NCI-H748 treated with DMSO at 0.1 percent for 48 hours (cell line): ENCODE measurements at regions not wholly inside any gene's neighbourhood (a gene's known extent, or its start where the extent isn't known, plus 50 kb on each side); places are given as distances from the start of the nearest gene placed in this dataset.
"Not testable (repeated sequence)": the region's sequence is repeated elsewhere in the genome, so short reads cannot be mapped to it uniquely, and the experiment has no call there.

Experiments used
- DNase-seq: peaks from one replicate; lab custom pipeline; 2025; lab: John Stamatoyannopoulos, UW

GRCh38 chr1:70819785-70820184 lies 227.8 kb downstream of the PTGER3 start:
- no peak for DNase-seq

- DNase-seq = no peak
Observed at GRCh38 chr1:70820396-70820795, 227.2 kb downstream of the PTGER3 start.

DNA sequence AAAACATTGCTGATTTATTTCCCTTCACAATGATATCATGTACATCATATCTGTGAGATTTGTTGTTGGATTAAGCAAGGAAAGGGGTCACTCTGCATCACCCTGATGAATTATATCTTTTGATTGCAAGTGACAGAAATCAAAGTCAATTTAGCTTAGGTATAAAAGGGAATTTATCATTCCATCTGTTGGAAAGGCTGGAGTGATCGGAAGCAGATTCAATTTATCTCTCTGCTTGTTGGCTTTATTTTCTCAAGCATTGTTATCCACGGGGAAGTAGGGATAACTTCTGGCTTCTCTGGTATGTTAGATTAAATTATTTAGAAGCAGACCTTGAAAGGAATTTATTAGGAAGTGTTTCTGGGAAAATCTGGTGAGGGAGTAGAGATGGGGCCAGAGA lies 226.6 kb downstream of the PTGER3 start:
- DNase-seq = no peak

- DNase-seq = no peak
Observed at GRCh38 chr1:70826428-70826827, 221.2 kb downstream of the PTGER3 start.

DNA sequence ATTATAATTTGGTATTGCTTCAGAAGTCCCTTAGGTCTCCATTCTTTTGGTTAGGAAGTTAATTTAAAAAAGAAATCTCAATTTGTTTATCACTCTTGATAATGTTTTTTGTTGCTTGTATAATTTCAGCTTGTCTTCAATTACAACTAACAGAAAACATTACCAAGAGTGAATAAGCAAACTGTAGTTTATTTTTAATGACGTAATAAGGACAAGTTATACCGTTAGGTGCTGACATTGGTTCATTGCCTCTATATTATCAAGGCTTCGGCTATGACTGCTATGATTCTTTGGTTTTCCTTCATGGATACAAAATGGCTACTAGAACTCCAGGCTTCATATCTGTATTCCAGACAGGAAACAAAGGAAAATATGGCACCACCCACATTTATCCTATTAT lies 220.6 kb downstream of the PTGER3 start:
- no peak for DNase-seq

GRCh38 chr1:70828177-70828576 lies 219.4 kb downstream of the PTGER3 start:
- no peak for DNase-seq

DNA sequence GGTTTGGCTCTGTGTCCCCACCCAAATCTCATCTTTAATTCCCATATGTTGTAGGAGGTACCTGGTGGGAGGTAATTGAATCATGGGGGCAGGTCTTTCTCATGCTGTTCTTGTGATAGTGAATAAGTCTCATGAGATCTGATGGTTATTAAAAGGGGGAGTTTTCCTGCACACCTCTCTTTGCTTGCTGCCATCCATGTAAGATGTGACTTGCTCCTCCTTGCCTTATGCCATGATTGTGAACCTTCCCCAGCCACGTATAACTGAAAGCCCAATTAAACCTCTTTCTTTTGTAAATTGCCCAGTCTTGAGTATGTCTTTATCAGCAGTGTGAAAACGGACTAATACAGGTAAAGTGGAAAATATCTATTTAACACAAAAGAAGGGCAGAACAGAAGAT lies 213.3 kb downstream of the PTGER3 start:
- DNase-seq = not testable (repeated sequence)

DNA sequence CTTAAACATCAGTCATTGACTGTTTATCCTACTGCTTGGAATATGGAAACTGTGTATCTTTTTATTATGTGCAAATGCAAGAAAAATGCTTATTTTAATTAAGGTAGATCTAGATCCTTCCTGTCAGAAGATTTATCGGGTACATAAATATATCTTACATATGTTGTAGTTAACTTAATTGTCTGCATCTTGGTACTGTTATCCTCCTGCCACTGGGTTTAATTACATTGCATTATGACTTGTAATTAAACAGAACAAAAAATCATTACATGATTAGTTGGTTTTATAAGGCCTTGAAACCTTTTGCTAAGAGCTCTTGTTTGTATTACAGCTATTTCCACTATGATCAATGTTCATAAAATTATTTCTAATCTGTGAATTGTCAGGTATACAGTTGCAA lies 211.2 kb downstream of the PTGER3 start:
- no peak for DNase-seq

DNA sequence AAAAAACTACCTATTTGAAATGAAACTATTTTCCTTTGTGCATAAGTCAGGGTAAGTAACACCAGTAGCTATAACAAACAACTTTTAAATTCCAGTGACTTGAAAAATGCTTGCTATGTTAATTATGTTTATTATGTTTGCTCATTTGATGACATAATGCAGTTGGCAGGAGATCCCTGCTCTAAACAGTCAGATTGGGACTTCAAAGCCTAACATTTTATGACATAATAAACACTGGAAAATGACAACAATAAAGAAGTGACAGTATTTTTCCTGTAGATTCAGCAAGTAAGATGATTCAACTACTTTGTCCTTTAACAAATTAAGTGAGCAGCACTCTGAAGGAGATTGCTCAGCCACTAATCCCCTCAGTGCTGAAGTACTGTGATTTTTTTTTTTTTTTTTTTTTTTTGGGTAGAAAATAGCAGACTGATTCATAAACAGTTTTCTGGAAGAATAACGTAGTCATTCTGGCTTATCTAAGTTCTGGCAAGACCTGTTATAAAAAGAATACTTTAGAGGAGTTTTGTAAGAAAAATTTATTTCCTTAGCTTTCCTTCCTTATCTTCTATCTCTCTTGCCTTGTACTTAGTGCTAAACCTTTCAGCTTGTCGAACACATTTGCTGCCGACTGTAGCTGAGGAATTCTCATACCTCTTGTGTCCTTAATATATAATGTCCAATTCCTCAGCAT lies 207.2 kb downstream of the PTGER3 start:
- DNase-seq = no peak

DNA sequence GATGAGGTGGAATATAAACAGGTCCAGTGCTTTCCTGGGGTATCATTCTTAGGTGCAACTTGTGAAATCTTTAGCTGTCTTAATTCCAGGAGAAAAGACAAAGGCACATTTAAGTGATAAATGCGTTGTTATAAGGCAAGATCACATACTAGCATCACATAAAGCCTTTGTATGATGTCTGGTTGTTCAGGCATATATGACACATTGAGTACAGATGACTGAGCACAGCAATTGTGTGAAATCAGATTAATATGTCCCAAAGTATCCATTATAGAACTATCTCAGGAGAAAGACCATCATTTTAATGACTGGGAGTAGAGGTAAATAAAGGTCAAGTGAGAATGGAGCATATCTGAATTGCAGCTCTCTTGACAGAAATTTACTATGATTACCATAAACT lies 205.1 kb downstream of the PTGER3 start:
- no peak for DNase-seq

- no peak for DNase-seq
Observed at GRCh38 chr1:70843452-70843851, 204.2 kb downstream of the PTGER3 start.

GRCh38 chr1:70847013-70847412 lies 200.6 kb downstream of the PTGER3 start:
- no peak for DNase-seq

DNA sequence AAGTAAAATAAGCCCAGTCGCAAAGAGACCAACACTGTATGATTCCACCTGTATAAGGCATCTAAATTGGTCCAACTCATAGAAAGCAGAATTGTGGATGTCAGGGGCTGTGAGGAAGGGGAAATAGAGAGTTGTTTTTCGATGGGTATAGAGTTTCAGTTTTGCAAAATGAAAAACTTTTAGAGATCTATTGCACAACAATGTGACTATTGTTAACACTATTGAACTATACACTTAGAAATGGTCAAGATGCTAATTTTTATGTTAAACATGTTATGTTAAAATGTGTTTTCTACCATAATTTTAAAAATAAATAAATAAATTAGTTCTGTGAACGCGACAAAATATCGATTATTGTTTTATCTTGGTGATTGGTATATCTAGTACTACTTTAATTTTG lies 192.4 kb downstream of the PTGER3 start:
- no peak for DNase-seq

DNA sequence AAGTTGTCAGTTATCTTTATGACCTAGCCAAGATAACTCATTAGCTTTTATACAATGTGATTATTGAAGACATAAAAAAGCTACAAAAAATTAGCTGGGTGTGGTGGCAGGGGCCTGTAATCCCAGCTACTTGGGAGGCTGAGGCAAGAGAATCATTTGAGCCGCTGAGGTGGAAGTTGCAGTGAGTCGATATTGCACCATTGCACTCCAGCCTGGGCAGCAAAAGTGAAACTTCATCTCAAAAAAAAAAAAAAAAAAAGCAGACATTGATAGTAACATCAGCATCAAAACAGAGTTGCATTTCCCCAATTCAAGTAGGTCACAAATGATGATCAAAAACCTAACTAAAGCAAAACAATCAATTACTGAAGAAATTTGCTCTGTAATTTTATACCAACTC lies 191.4 kb downstream of the PTGER3 start:
- no peak for DNase-seq

- DNase-seq = no peak
Observed at GRCh38 chr1:70863239-70863638, 184.4 kb downstream of the PTGER3 start.

- DNase-seq = no peak
Observed at GRCh38 chr1:70864302-70864701, 183.3 kb downstream of the PTGER3 start.

DNA sequence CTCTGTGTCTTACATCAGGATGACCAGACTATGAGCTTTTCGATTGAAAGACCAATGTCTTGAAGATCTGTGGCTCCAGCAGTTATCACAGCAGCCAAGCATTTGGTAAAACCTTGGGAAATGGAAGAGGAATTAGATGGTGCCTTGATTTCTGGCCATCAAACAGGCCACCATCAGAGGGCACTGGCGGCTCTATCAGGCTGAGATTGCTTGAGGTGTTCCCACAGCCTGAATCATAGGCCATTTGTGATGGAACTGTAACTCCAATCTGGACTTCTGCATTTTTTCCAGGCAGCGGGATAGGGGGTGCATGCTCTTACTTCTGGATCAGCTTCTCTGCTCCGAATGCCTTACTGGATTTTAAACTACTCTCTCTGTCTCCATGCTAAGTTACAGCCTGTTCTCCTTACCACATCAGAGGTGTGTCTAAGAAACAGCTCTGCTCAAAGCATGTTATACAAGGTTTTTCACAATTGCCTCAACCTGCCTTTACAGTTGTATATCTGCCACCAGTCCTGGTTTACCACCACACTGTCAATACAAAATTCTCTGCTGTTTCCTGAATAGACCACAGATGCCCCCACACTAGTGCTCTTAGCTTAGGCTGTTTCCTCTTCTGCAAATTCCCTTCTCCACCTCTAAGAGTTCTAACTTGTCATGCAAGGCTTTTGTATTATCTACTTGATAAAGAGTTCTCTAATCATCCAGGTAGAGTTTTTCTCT lies 180.9 kb downstream of the PTGER3 start:
- DNase-seq = no peak

GRCh38 chr1:70871790-70872189 lies 175.8 kb downstream of the PTGER3 start:
- DNase-seq = no peak

DNA sequence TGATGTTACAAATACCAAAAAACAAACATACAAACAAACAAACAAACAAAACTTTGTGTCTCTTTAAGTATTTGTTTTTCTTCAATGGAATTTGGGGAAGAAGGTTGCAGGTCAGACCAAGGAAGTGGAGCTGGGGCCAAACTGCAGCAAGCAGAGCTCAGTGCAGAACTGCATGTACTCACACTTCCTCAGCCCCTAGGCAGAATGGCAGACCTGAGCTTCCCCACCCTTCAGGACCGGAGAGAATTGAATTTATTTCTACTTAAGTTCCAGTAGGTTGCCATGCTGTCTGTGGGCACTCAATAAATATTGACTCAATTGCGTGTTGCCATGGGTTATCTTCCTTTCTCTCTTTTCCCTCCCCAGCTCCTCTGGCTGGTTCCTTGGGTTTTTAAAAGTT lies 173.6 kb downstream of the PTGER3 start:
- DNase-seq = no peak

GRCh38 chr1:70874818-70875217 lies 172.8 kb downstream of the PTGER3 start:
- DNase-seq = no peak

DNA sequence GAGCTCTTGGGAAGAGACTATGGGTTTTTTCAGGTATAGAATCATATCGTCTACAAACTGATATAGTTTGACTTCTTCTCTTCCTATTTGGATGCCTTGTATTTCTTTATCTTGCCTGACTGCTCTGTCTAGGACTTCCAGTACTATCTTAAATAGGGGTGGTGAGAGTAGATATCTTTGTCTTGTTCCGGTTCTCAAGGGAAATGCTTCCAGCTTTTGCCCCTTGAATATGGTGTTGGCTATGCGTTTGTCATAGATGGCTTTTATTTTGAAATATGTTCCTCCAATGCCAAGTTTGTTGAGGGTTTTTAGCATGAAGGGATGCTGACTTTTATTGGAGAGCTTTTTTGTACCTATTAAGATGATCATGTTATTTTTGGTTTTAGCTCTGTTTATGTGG lies 170.3 kb downstream of the PTGER3 start:
- no peak for DNase-seq

- no peak for DNase-seq
Observed at GRCh38 chr1:70887936-70888335, 159.7 kb downstream of the PTGER3 start.

GRCh38 chr1:70888722-70889121 lies 158.9 kb downstream of the PTGER3 start:
- no peak for DNase-seq

DNA sequence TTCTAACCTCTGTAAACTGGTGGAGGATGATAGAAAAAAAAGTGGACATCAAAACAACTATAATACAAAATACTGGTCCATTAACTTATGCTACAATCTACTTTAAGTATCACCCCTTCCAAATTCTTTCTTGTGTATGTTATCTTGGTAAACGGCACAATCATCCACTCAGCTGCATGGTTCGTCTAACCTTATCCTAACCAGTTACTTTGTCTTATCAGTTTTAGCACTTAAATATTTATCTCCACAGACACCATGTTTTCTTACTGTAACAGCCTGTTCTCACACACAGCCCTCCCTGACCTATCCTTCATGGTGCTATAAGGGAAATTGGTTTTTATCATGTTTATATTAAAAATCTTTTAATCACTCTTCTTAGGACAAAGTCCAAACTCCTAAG lies 157.2 kb downstream of the PTGER3 start:
- DNase-seq = no peak
